ENCODE measurements at regions not wholly inside any gene's neighbourhood (a gene's known extent, or its start where the extent isn't known, plus 50 kb on each side); places are given as distances from the start of the nearest gene placed in this dataset.

GRCh38 chr18:22640281-22640842 lies 222.6 kb upstream of the CTAGE1 start:
- Histone ChIP-seq H3K27me3 (no peaks in the 10 kb centered on the region), H3K36me3 (no peaks in the 10 kb centered on the region), H3K4me3 (no peak overlapping the region), H3K4me1 (no peaks in the 10 kb centered on the region), H3K27ac (no peak overlapping the region), H3K9me3 (peaks cover 3% of the 10 kb centered on the region)
- no peak for TF ChIP-seq EP300 (IDR thresholded peaks at IDR 0.05)
- no peak for TF ChIP-seq POLR2AphosphoS5 (IDR thresholded peaks at IDR 0.05)
- TF ChIP-seq CTCF (IDR thresholded peaks at IDR 0.05) = no peak
- TF ChIP-seq POLR2A (IDR thresholded peaks at IDR 0.05) = no peak
- 84% methylated on average over 4 of the region's 4 CpGs for WGBS
- DNase-seq (ENCODE audit: low spot score in 2 of 2) = no peak

GRCh38 chr18:22641958-22642357 lies 224.2 kb upstream of the CTAGE1 start:
- Histone ChIP-seq H3K4me3 (no peak overlapping the region), H3K27ac (no peak overlapping the region), H3K9me3 (no peaks in the 10 kb centered on the region), H3K27me3 (no peaks in the 10 kb centered on the region), H3K4me1 (no peaks in the 10 kb centered on the region), H3K36me3 (no peaks in the 10 kb centered on the region)
- TF ChIP-seq EP300 (IDR thresholded peaks at IDR 0.05) = no peak
- no peak for TF ChIP-seq POLR2A (IDR thresholded peaks at IDR 0.05)
- WGBS = 44% methylated on average over 4 of the region's 4 CpGs
- DNase-seq (ENCODE audit: low spot score in 2 of 2) = no peak

GRCh38 chr18:22643731-22644130 lies 226.0 kb upstream of the CTAGE1 start:
- TF ChIP-seq POLR2AphosphoS5 (IDR thresholded peaks at IDR 0.05) (no peak), CTCF (IDR thresholded peaks at IDR 0.05) (no peak), EP300 (IDR thresholded peaks at IDR 0.05) (no peak), POLR2A (IDR thresholded peaks at IDR 0.05) (no peak)
- DNase-seq (ENCODE audit: low spot score in 2 of 2) = no peak
- Histone ChIP-seq H3K4me3 (no peak overlapping the region), H3K27ac (no peak overlapping the region), H3K27me3 (no peaks in the 10 kb centered on the region), H3K4me1 (no peaks in the 10 kb centered on the region), H3K9me3 (no peaks in the 10 kb centered on the region), H3K36me3 (no peaks in the 10 kb centered on the region)
- 91% methylated on average over 2 of the region's 2 CpGs for WGBS

- Histone ChIP-seq H3K9me3 (no peaks in the 10 kb centered on the region), H3K4me1 (no peaks in the 10 kb centered on the region), H3K4me3 (no peak overlapping the region), H3K27me3 (no peaks in the 10 kb centered on the region), H3K27ac (no peak overlapping the region), H3K36me3 (no peaks in the 10 kb centered on the region)
- TF ChIP-seq POLR2A (IDR thresholded peaks at IDR 0.05) = no peak
- TF ChIP-seq EP300 (IDR thresholded peaks at IDR 0.05) = no peak
- no peak for TF ChIP-seq CTCF (IDR thresholded peaks at IDR 0.05)
- TF ChIP-seq POLR2AphosphoS5 (IDR thresholded peaks at IDR 0.05) = no peak
- no peak for DNase-seq (ENCODE audit: low spot score in 2 of 2)
Measured at GRCh38 chr18:22650247-22650646, 232.5 kb upstream of the CTAGE1 start.

GRCh38 chr18:22657619-22658018 lies 239.9 kb upstream of the CTAGE1 start:
- Histone ChIP-seq H3K4me3 (no peak overlapping the region), H3K4me1 (no peaks in the 10 kb centered on the region), H3K27ac (no peak overlapping the region), H3K27me3 (no peaks in the 10 kb centered on the region), H3K9me3 (no peaks in the 10 kb centered on the region), H3K36me3 (no peaks in the 10 kb centered on the region)
- TF ChIP-seq EP300 (IDR thresholded peaks at IDR 0.05) (no peak), POLR2AphosphoS5 (IDR thresholded peaks at IDR 0.05) (no peak)
- WGBS = 76% methylated on average over 1 of the region's 1 CpG
- no peak for DNase-seq (ENCODE audit: low spot score in 2 of 2)

GRCh38 chr18:22658318-22658717 lies 240.6 kb upstream of the CTAGE1 start:
- Histone ChIP-seq H3K4me1 (no peaks in the 10 kb centered on the region), H3K9me3 (peaks cover under 1% of the 10 kb centered on the region), H3K27me3 (no peaks in the 10 kb centered on the region), H3K4me3 (no peak overlapping the region), H3K27ac (no peak overlapping the region), H3K36me3 (no peaks in the 10 kb centered on the region)
- 84% methylated on average over 2 of the region's 2 CpGs for WGBS
- TF ChIP-seq POLR2AphosphoS5 (IDR thresholded peaks at IDR 0.05) (no peak), CTCF (IDR thresholded peaks at IDR 0.05) (no peak), POLR2A (IDR thresholded peaks at IDR 0.05) (no peak), EP300 (IDR thresholded peaks at IDR 0.05) (no peak)
- DNase-seq (ENCODE audit: low spot score in 2 of 2) = no peak

All from suprapubic skin (tissue), 4 donors.